ENCODE measurements at regions not wholly inside any gene's neighbourhood (a gene's known extent, or its start where the extent isn't known, plus 50 kb on each side); places are given as distances from the start of the nearest gene placed in this dataset.
A peak's percentile ranks its signal among the peaks of the same experiment; 100 is the strongest.

GRCh38 chr7:73977619-73978618, 50.1 kb upstream of the ELN start:
- peak; percentile 59 for DNase-seq (ENCODE audit: low spot score)
- no peak overlapping the region for H3K27ac Mint-ChIP-seq (ENCODE audit: unreplicated experiment)
- H3K9me3 Mint-ChIP-seq (ENCODE audit: low read depth): no peaks in the 10 kb centered on the region
- H3K36me3 Mint-ChIP-seq (ENCODE audit: low read depth): no peaks in the 10 kb centered on the region
- H3K27me3 Mint-ChIP-seq (ENCODE audit: low read depth): peaks cover 2% of the 10 kb centered on the region
- no peak overlapping the region for H3K4me3 Mint-ChIP-seq (ENCODE audit: unreplicated experiment)
- peaks cover 6% of the 10 kb centered on the region for H3K4me1 Mint-ChIP-seq (ENCODE audit: low read depth)
- no peak for TF ChIP-seq CTCF (IDR thresholded peaks at IDR 0.05)

Measured in chondrocyte (in vitro differentiated cells).